GM13977 (cell line): ENCODE measurements at regions not wholly inside any gene's neighbourhood (a gene's known extent, or its start where the extent isn't known, plus 50 kb on each side); places are given as distances from the start of the nearest gene placed in this dataset.

ENCODE experiments used
- DNase-seq: peaks from one replicate; pipeline ENCODE4 v3.0.0; 2012; ENCODE audit warnings: low spot score
- CTCF ChIP-seq: IDR thresholded peaks from 2 replicates; pipeline ENCODE4 v1.5.1; 2012; ENCODE audit warnings: mild to moderate bottlenecking, control low read depth; ENCODE audit not compliant: insufficient read depth; ENCODE audit errors: extremely low read depth, missing control alignments
- in situ Hi-C: fragments of 300-500 bp; cut with MboI; formaldehyde crosslinking; loops from one replicate; pipeline ENCODE4 v1.12.0; 2022; ENCODE audit warnings: low sequenced_read_pairs, low pct_unique_long_range_greater_than_20kb, mixed read lengths, inconsistent platforms; ENCODE audit not compliant: unreplicated experiment

GRCh38 chr5:112685386-112685785 lies 52.3 kb upstream of the APC start:
- TF ChIP-seq CTCF: no peak
- no peak for DNase-seq
- in situ Hi-C loops: no loop called here

- TF ChIP-seq CTCF: no peak
- no peak for DNase-seq
- in situ Hi-C loops: no loop called here
Measured at GRCh38 chr5:112685931-112686330, 51.8 kb upstream of the APC start.

GRCh38 chr5:112686675-112687074 lies 51.0 kb upstream of the APC start:
- TF ChIP-seq CTCF: no peak
- in situ Hi-C loops: no loop called here

GRCh38 chr5:112687306-112687705 lies 50.4 kb upstream of the APC start:
- TF ChIP-seq CTCF: no peak
- no peak for DNase-seq
- in situ Hi-C loops: no loop called here

More at GRCh38 chr5:112686675-112687074, 51.0 kb upstream of the APC start:
- no peak for DNase-seq
